Hepatocyte (in vitro differentiated cells): ENCODE measurements at regions not wholly inside any gene's neighbourhood (a gene's known extent, or its start where the extent isn't known, plus 50 kb on each side); places are given as distances from the start of the nearest gene placed in this dataset.

Experiments used
- DNase-seq: peaks from one replicate; pipeline ENCODE4 v3.0.0-alpha.2; 2016; ENCODE audit warnings: low spot score
- H2AFZ ChIP-seq: fragments of 200-600 bp; sonication (generic); 2 replicates; pipeline ENCODE4 v1.6.0; 2016; ENCODE audit warnings: antibody characterized with exemption, mild to moderate bottlenecking
- H3K27ac ChIP-seq: fragments of 200-600 bp; sonication (generic); 2 replicates; pipeline ENCODE4 v1.5.1; 2016; ENCODE audit warnings: mild to moderate bottlenecking
- H3K27me3 ChIP-seq: fragments of 200-600 bp; sonication (generic); 2 replicates; pipeline ENCODE4 v1.6.1; 2016
- H3K36me3 ChIP-seq: fragments of 200-600 bp; sonication (generic); replicated peaks from 2 replicates; pipeline ENCODE4 v1.5.1; 2016; ENCODE audit warnings: low read depth; ENCODE audit not compliant: insufficient read depth
- H3K4me1 ChIP-seq: fragments of 200-600 bp; sonication (generic); 2 replicates; pipeline ENCODE4 v1.5.1; 2016; ENCODE audit warnings: mild to moderate bottlenecking, moderate library complexity; ENCODE audit not compliant: insufficient read depth
- H3K4me2 ChIP-seq: fragments of 200-600 bp; sonication (generic); 2 replicates; pipeline ENCODE4 v1.6.0; 2016
- H3K4me3 ChIP-seq: fragments of 200-600 bp; sonication (generic); 2 replicates; pipeline ENCODE4 v1.5.1; 2016; ENCODE audit warnings: mild to moderate bottlenecking
- H3K79me2 ChIP-seq: fragments of 200-600 bp; sonication (generic); 2 replicates; pipeline ENCODE4 v1.6.0; 2017; ENCODE audit warnings: mild to moderate bottlenecking
- H3K9me2 ChIP-seq: fragments of 200-600 bp; sonication (generic); replicated peaks from 2 replicates; pipeline ENCODE4 v1.6.0; 2017; ENCODE audit warnings: mild to moderate bottlenecking; ENCODE audit not compliant: insufficient read depth
- H3K9me3 ChIP-seq: fragments of 200-600 bp; sonication (generic); 2 replicates; pipeline ENCODE4 v1.5.1; 2016; ENCODE audit warnings: low read depth, mild to moderate bottlenecking
- H4K20me1 ChIP-seq: fragments of 200-600 bp; sonication (generic); 2 replicates; pipeline ENCODE4 v1.6.0; 2016; ENCODE audit warnings: mild to moderate bottlenecking; ENCODE audit not compliant: insufficient read depth, poor library complexity, severe bottlenecking
- CTCF ChIP-seq: fragments of 200-600 bp; sonication (generic); IDR thresholded peaks from 2 replicates; pipeline ENCODE4 v1.5.1; 2016; ENCODE audit warnings: antibody characterized with exemption, mild to moderate bottlenecking; ENCODE audit not compliant: poor library complexity
- EZH2 ChIP-seq: fragments of 200-600 bp; sonication (generic); IDR thresholded peaks from 2 replicates; pipeline ENCODE4 v1.6.1; 2016; ENCODE audit warnings: antibody characterized with exemption, mild to moderate bottlenecking, borderline replicate concordance
- EZH2phosphoT487 ChIP-seq: fragments of 200-600 bp; sonication (generic); IDR thresholded peaks from one replicate; pipeline ENCODE4 v1.6.1; 2018; ENCODE audit warnings: antibody characterized with exemption, mild to moderate bottlenecking, low read depth, moderate library complexity; ENCODE audit not compliant: unreplicated experiment, severe bottlenecking
- WGBS: methylation state at CpG from one replicate; pipeline ENCODE4 v1.1.6; 2016; ENCODE audit warnings: low lambda C conversion rate; ENCODE audit errors: missing lambda C conversion rate; 5-methylcytosine and 5-hydroxymethylcytosine counted together

- Histone ChIP-seq H4K20me1 (no peaks in the 10 kb centered on the region), H3K27me3 (no peaks in the 10 kb centered on the region), H3K9me2 (no peaks in the 10 kb centered on the region), H3K4me1 (peaks cover 5% of the 10 kb centered on the region), H3K9me3 (no peaks in the 10 kb centered on the region), H2AFZ (no peak overlapping the region), H3K27ac (no peak overlapping the region), H3K4me2 (no peak overlapping the region), H3K36me3 (no peaks in the 10 kb centered on the region), H3K79me2 (no peaks in the 10 kb centered on the region), H3K4me3 (no peak overlapping the region)
- no peak for TF ChIP-seq CTCF
- TF ChIP-seq EZH2phosphoT487 = no peak
- no peak for TF ChIP-seq EZH2
- DNase-seq = no peak
- WGBS = 73% methylated on average over 4 of the region's 4 CpGs
Measured at GRCh38 chr10:60644436-60645130, 133.7 kb upstream of the CDK1 start.

- DNase-seq = no peak
- Histone ChIP-seq H3K4me1 (peaks cover 5% of the 10 kb centered on the region), H3K9me3 (no peaks in the 10 kb centered on the region), H3K27ac (no peak overlapping the region), H3K79me2 (no peaks in the 10 kb centered on the region), H3K4me2 (no peak overlapping the region), H2AFZ (no peak overlapping the region), H4K20me1 (no peaks in the 10 kb centered on the region), H3K27me3 (no peaks in the 10 kb centered on the region), H3K36me3 (no peaks in the 10 kb centered on the region), H3K9me2 (no peaks in the 10 kb centered on the region), H3K4me3 (no peak overlapping the region)
- TF ChIP-seq EZH2 = no peak
- no peak for TF ChIP-seq EZH2phosphoT487
- TF ChIP-seq CTCF = no peak
- 46% methylated on average over 1 of the region's 1 CpG for WGBS
Measured at GRCh38 chr10:60643874-60644273, 134.4 kb upstream of the CDK1 start.

- Histone ChIP-seq H2AFZ (no peak overlapping the region), H3K79me2 (no peaks in the 10 kb centered on the region), H3K9me2 (no peaks in the 10 kb centered on the region), H3K4me3 (no peak overlapping the region), H3K4me1 (peaks cover 12% of the 10 kb centered on the region), H3K36me3 (no peaks in the 10 kb centered on the region), H3K9me3 (no peaks in the 10 kb centered on the region), H3K27ac (no peak overlapping the region), H3K27me3 (no peaks in the 10 kb centered on the region), H4K20me1 (no peaks in the 10 kb centered on the region), H3K4me2 (no peak overlapping the region)
- DNase-seq = no peak
- WGBS = 90% methylated on average over 1 of the region's 1 CpG
- no peak for TF ChIP-seq EZH2
- TF ChIP-seq CTCF = no peak
- TF ChIP-seq EZH2phosphoT487 = no peak
Measured at GRCh38 chr10:60629332-60629731, 148.9 kb upstream of the CDK1 start.
